ENCODE measurements at regions not wholly inside any gene's neighbourhood (a gene's known extent, or its start where the extent isn't known, plus 50 kb on each side); places are given as distances from the start of the nearest gene placed in this dataset.

DNA sequence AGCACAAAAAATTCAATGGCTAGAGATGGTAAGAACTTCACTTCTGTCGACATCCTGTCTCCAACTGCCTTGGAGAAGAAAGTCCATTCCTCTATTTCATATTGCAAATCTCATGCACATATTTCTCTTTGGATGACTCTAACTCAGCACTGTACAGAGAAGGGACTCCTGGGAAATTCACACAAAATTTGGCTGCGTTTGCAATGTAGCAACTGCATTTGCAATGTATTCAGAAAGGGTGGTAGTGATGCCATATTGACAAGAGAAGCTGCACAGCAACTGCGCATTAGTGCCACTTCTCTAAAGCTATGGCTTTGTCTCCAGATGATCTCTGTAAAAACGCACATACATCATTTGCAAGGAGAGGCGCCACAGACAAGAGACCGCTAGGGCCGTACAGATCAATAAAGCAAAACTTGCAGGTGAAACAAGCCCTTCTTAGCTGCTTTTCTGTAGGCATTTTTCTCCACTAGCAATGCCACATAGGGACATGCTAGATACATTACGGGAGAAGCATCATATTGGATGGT, 389.5 kb downstream of the TCERG1L start:
- TF ChIP-seq, protein P1, sequence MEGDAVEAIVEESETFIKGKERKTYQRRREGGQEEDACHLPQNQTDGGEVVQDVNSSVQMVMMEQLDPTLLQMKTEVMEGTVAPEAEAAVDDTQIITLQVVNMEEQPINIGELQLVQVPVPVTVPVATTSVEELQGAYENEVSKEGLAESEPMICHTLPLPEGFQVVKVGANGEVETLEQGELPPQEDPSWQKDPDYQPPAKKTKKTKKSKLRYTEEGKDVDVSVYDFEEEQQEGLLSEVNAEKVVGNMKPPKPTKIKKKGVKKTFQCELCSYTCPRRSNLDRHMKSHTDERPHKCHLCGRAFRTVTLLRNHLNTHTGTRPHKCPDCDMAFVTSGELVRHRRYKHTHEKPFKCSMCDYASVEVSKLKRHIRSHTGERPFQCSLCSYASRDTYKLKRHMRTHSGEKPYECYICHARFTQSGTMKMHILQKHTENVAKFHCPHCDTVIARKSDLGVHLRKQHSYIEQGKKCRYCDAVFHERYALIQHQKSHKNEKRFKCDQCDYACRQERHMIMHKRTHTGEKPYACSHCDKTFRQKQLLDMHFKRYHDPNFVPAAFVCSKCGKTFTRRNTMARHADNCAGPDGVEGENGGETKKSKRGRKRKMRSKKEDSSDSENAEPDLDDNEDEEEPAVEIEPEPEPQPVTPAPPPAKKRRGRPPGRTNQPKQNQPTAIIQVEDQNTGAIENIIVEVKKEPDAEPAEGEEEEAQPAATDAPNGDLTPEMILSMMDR (IDR thresholded peaks at IDR 0.05; ENCODE audit: insufficient read depth, low read depth, low read length, missing control alignments) = no peak
- DNase-seq (ENCODE audit: low read depth) = no peak
- H3K4me3 ChIP-seq (ENCODE audit: low read length) = no peak overlapping the region

DNA sequence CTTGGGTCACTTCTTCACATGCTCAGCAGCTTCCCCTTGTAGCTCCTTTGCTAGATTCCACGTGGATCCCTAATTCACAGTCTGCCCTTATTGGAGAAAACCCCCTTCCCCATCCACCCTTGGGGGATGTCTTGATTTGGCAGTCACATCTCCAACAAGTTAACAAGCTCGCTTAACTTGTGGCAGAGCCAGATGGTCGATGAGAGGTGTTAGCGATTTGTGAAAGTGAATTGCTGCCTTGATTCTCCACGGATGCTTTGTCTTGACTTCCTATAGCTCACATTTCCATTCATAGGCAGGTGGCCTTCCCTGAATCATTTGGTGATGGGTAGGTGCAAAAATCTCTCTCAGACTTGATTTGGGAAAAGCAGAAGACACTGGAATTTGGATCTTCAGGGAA, 387.9 kb downstream of the TCERG1L start:
- TF ChIP-seq, protein P1 (IDR thresholded peaks at IDR 0.05; ENCODE audit: insufficient read depth, low read depth, low read length, missing control alignments) = no peak
- H3K4me3 ChIP-seq (ENCODE audit: low read length) = no peak overlapping the region
- DNase-seq (ENCODE audit: low read depth) = no peak

- DNase-seq (ENCODE audit: low read depth) = no peak
- TF ChIP-seq, protein P1 (IDR thresholded peaks at IDR 0.05; ENCODE audit: insufficient read depth, low read depth, low read length, missing control alignments) = no peak
- no peak overlapping the region for H3K4me3 ChIP-seq (ENCODE audit: low read length)
Observed at GRCh38 chr10:130924138-130924819, 387.2 kb downstream of the TCERG1L start.

- H3K4me3 ChIP-seq (ENCODE audit: low read length) = no peak overlapping the region
- TF ChIP-seq, protein P1 (IDR thresholded peaks at IDR 0.05; ENCODE audit: insufficient read depth, low read depth, low read length, missing control alignments) = no peak
- DNase-seq (ENCODE audit: low read depth) = no peak
Observed at GRCh38 chr10:130926442-130926841, 385.1 kb downstream of the TCERG1L start.

GRCh38 chr10:130927157-130927556, 384.4 kb downstream of the TCERG1L start:
- H3K4me3 ChIP-seq (ENCODE audit: low read length) = no peak overlapping the region
- TF ChIP-seq, protein P1 (IDR thresholded peaks at IDR 0.05; ENCODE audit: insufficient read depth, low read depth, low read length, missing control alignments) = no peak
- no peak for DNase-seq (ENCODE audit: low read depth)

DNA sequence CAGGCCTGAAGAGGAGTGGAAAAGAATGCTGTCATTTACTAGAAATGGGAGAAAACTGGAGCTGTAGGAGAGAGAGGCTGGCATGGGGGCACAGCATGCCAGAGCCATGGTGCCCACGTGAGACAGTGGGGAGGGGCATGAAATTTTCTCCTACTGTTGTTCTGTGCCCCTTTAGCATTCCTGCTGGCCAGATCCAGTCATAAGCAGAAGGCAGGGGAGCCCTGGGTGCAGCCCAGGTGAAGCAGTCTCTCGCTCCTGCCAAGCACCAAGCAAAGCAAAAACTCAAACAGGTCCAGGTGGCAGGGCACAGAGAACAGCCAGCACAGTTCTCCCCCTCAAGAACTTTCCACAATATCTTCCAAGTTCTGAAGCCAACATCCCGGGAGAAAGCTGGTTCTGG, 383.2 kb downstream of the TCERG1L start:
- TF ChIP-seq, protein P1 (IDR thresholded peaks at IDR 0.05; ENCODE audit: insufficient read depth, low read depth, low read length, missing control alignments) = no peak

More for the DNA sequence above, 383.2 kb downstream of the TCERG1L start:
- no peak for DNase-seq (ENCODE audit: low read depth)
- H3K4me3 ChIP-seq (ENCODE audit: low read length) = no peak overlapping the region

Data from epithelial cell of esophagus (primary cell).